ENCODE measurements at regions not wholly inside any gene's neighbourhood (a gene's known extent, or its start where the extent isn't known, plus 50 kb on each side); places are given as distances from the start of the nearest gene placed in this dataset.

DNA sequence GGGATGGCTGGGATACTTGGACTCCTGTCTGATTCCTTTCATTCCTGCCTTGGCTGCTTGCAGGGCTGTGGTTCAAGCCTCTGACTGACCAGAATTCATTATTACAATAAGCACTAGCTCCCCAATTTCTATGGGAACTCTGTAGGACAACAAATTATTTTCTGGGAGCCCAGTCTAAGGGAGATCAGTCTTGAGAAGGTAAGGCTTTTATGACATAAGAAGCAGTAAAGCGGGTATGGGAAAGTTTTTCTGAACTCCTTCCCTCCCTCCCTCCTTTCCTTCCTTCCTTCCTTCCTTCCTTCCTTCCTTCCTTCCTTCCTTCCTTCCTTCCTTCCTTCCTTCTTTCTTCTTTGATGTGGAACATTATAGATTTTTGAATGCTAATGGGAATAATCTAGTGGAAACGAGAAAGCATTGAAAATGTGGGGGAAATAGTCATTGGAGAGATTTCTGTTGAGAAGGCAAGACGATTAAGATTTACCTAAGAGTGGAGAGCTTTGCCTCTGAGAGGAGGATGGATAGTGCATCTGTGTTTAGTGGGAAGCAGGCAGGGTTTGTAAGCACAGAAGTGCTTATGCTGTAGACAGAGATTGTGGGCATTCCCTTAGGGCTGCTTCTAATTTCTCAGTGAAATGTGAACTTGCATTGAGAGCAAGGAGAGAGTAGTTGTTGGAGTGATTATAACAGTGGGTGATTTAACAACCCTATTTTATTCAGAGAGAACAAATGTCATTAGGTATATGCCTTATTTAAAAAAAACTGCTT is 201.5 kb downstream of the DNAJB9 start:
- no peaks in the 10 kb centered on the region for H3K9me3 ChIP-seq (ENCODE audit: low read length)
- no peaks in the 10 kb centered on the region for H3K36me3 ChIP-seq (replicated peaks in 1 of 2; ENCODE audit: control insufficient read depth in 1 of 2, insufficient read depth in 2 of 2, low read length in 2 of 2)
- no peaks in the 10 kb centered on the region for H3K4me1 ChIP-seq (ENCODE audit: insufficient read depth, low read length)
- H3K27ac ChIP-seq (ENCODE audit: extremely low read length, insufficient read depth, low read length), result no peak overlapping the region
- no peak overlapping the region for H3K9ac ChIP-seq (ENCODE audit: insufficient read depth, low read depth, low read length)
- no peaks in the 10 kb centered on the region for H3K79me2 ChIP-seq (ENCODE audit: insufficient read depth, low read length)
- in situ Hi-C loops (cut with HindIII; ENCODE audit: extremely low pct_ligation_motif_present, low pct_unique_long_range_greater_than_20kb) (no loop called here), intact Hi-C loops (cut with micrococcal nuclease; ENCODE audit: unreplicated experiment) (no loop called here)
- H3K27me3 ChIP-seq (ENCODE audit: control insufficient read depth in 1 of 2, insufficient read depth in 2 of 2, low read length in 2 of 2), result no peaks in the 10 kb centered on the region
- ATAC-seq (no peak), FAIRE-seq (no peak), DNase-seq (ENCODE audit: low spot score) (no peak)
- POLR2A ChIA-PET, result no interaction called here
- no peak overlapping the region for H3K4me3 ChIP-seq (replicated peaks in 1 of 3; ENCODE audit: insufficient read depth in 1 of 3, low read depth in 2 of 3, low read length in 3 of 3)
- no peak overlapping the region for H3K4me2 ChIP-seq (ENCODE audit: low read depth, low read length)
- no peak overlapping the region for H2AFZ ChIP-seq (ENCODE audit: low read length)
- no peaks in the 10 kb centered on the region for H4K20me1 ChIP-seq (ENCODE audit: insufficient read depth, low read length)
- 2% methylated on average over 3 of the region's 3 CpGs for WGBS (ENCODE audit: low lambda C conversion rate)
- BruUV-seq (replicated peaks), result no TSS peak
- TF ChIP-seq CBX1 (IDR thresholded peaks at IDR 0.05; ENCODE audit: low read depth), result no peak
- TF ChIP-seq, protein P1, sequence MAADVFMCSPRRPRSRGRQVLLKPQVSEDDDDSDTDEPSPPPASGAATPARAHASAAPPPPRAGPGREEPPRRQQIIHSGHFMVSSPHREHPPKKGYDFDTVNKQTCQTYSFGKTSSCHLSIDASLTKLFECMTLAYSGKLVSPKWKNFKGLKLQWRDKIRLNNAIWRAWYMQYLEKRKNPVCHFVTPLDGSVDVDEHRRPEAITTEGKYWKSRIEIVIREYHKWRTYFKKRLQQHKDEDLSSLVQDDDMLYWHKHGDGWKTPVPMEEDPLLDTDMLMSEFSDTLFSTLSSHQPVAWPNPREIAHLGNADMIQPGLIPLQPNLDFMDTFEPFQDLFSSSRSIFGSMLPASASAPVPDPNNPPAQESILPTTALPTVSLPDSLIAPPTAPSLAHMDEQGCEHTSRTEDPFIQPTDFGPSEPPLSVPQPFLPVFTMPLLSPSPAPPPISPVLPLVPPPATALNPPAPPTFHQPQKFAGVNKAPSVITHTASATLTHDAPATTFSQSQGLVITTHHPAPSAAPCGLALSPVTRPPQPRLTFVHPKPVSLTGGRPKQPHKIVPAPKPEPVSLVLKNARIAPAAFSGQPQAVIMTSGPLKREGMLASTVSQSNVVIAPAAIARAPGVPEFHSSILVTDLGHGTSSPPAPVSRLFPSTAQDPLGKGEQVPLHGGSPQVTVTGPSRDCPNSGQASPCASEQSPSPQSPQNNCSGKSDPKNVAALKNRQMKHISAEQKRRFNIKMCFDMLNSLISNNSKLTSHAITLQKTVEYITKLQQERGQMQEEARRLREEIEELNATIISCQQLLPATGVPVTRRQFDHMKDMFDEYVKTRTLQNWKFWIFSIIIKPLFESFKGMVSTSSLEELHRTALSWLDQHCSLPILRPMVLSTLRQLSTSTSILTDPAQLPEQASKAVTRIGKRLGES (CRISPR knock-in tag; IDR thresholded peaks at IDR 0.05; ENCODE audit: borderline replicate concordance), result no peak
- TF ChIP-seq ARNT2 (CRISPR knock-in tag; IDR thresholded peaks at IDR 0.05; ENCODE audit: low read depth), result no peak
- TF ChIP-seq XRCC5 (optimal IDR thresholded peaks at IDR 0.05; ENCODE audit: low read length), result no peak
- TF ChIP-seq, protein P2, sequence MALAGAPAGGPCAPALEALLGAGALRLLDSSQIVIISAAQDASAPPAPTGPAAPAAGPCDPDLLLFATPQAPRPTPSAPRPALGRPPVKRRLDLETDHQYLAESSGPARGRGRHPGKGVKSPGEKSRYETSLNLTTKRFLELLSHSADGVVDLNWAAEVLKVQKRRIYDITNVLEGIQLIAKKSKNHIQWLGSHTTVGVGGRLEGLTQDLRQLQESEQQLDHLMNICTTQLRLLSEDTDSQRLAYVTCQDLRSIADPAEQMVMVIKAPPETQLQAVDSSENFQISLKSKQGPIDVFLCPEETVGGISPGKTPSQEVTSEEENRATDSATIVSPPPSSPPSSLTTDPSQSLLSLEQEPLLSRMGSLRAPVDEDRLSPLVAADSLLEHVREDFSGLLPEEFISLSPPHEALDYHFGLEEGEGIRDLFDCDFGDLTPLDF (CRISPR knock-in tag; IDR thresholded peaks at IDR 0.05), result no peak
- no peak for TF ChIP-seq FOXK1 (CRISPR knock-in tag; IDR thresholded peaks at IDR 0.05; ENCODE audit: borderline replicate concordance, low read depth)
- TF ChIP-seq ZNF556 (CRISPR knock-in tag; IDR thresholded peaks at IDR 0.05; ENCODE audit: borderline replicate concordance), result no peak
- TF ChIP-seq JUN (CRISPR knock-in tag; IDR thresholded peaks at IDR 0.05), result no peak
- no peak for TF ChIP-seq NR3C1 (CRISPR knock-in tag; IDR thresholded peaks at IDR 0.05)
- TF ChIP-seq ASH2L (IDR thresholded peaks at IDR 0.05; ENCODE audit: insufficient read length, low read depth, low read length), result no peak
- no peak for TF ChIP-seq ZFYVE20 (CRISPR knock-in tag; IDR thresholded peaks at IDR 0.05; ENCODE audit: borderline replicate concordance, low read depth)
- no peak for TF ChIP-seq ZNF530 (CRISPR knock-in tag; IDR thresholded peaks at IDR 0.05; ENCODE audit: low read depth)
- no peak for TF ChIP-seq REPIN1 (CRISPR knock-in tag; IDR thresholded peaks at IDR 0.05; ENCODE audit: borderline replicate concordance, low read depth)
- CTCF ChIA-PET (ENCODE audit: low intra/inter-chr PET ratio, low total read pairs), result no interaction called here
